HG03432 (cell line): ENCODE measurements at regions not wholly inside any gene's neighbourhood (a gene's known extent, or its start where the extent isn't known, plus 50 kb on each side); places are given as distances from the start of the nearest gene placed in this dataset.
"Not testable (repeated sequence)": the region's sequence is repeated elsewhere in the genome, so short reads cannot be mapped to it uniquely, and the experiment has no call there.

Source experiments
- ATAC-seq: cut with Tn5 transposase; IDR thresholded peaks from one replicate; pipeline ENCODE4 v1.9.1; 2021; ENCODE audit warnings: mild to moderate bottlenecking, moderate library complexity; ENCODE audit not compliant: unreplicated experiment

- ATAC-seq: no peak
Measured at GRCh38 chr7:9681284-9681683, 1247.9 kb downstream of the NXPH1 start.

GRCh38 chr7:9691286-9691685 lies 1257.9 kb downstream of the NXPH1 start:
- ATAC-seq: no peak

- no peak for ATAC-seq
Measured at GRCh38 chr7:9698375-9698774, 1265.0 kb downstream of the NXPH1 start.

- no peak for ATAC-seq
Measured at GRCh38 chr7:9709216-9709615, 1264.5 kb upstream of the PHF14 start.

- no peak for ATAC-seq
Measured at GRCh38 chr7:9711259-9711918, 1262.3 kb upstream of the PHF14 start.

- no peak for ATAC-seq
Measured at GRCh38 chr7:9718071-9718661, 1255.5 kb upstream of the PHF14 start.

GRCh38 chr7:9719303-9719702 lies 1254.4 kb upstream of the PHF14 start:
- no peak for ATAC-seq

GRCh38 chr7:9719721-9720120 lies 1254.0 kb upstream of the PHF14 start:
- ATAC-seq: no peak

- not testable (repeated sequence) for ATAC-seq
Measured at GRCh38 chr7:9725940-9726663, 1247.6 kb upstream of the PHF14 start.

- ATAC-seq: not testable (repeated sequence)
Measured at GRCh38 chr7:9726811-9727210, 1246.9 kb upstream of the PHF14 start.

GRCh38 chr7:9727467-9727869 lies 1246.2 kb upstream of the PHF14 start:
- not testable (repeated sequence) for ATAC-seq

GRCh38 chr7:9728014-9728657 lies 1245.5 kb upstream of the PHF14 start:
- not testable (repeated sequence) for ATAC-seq

GRCh38 chr7:9752033-9752432 lies 1221.6 kb upstream of the PHF14 start:
- ATAC-seq: no peak

GRCh38 chr7:9761224-9761623 lies 1212.4 kb upstream of the PHF14 start:
- ATAC-seq: no peak

GRCh38 chr7:9776900-9777299 lies 1196.8 kb upstream of the PHF14 start:
- ATAC-seq: no peak

- ATAC-seq: no peak
Measured at GRCh38 chr7:9778367-9778766, 1195.3 kb upstream of the PHF14 start.

- ATAC-seq: no peak
Measured at GRCh38 chr7:9781710-9782109, 1192.0 kb upstream of the PHF14 start.

- ATAC-seq: no peak
Measured at GRCh38 chr7:9782275-9782674, 1191.4 kb upstream of the PHF14 start.

GRCh38 chr7:9785211-9785610 lies 1188.5 kb upstream of the PHF14 start:
- ATAC-seq: no peak

GRCh38 chr7:9796241-9796640 lies 1177.4 kb upstream of the PHF14 start:
- ATAC-seq: no peak

GRCh38 chr7:9822458-9823290 lies 1151.0 kb upstream of the PHF14 start:
- no peak for ATAC-seq
